ENCODE measurements at regions not wholly inside any gene's neighbourhood (a gene's known extent, or its start where the extent isn't known, plus 50 kb on each side); places are given as distances from the start of the nearest gene placed in this dataset.

- TF ChIP-seq ELK1 (IDR thresholded peaks at IDR 0.05; ENCODE audit: borderline replicate concordance, low read depth, low read length), result no peak
- TF ChIP-seq CTCF (conservative IDR thresholded peaks at IDR 0.05; ENCODE audit: low read depth, low read length), result no peak
- no peak for TF ChIP-seq POLR2A (IDR thresholded peaks at IDR 0.05; ENCODE audit: low read depth, low read length)
- no peak for TF ChIP-seq CEBPB (IDR thresholded peaks at IDR 0.05; ENCODE audit: low read depth, low read length)
- no peak for TF ChIP-seq NFE2L2 (IDR thresholded peaks at IDR 0.05; ENCODE audit: low read depth, low read length)
- no peak for TF ChIP-seq SMC3 (IDR thresholded peaks at IDR 0.05; ENCODE audit: low read depth, low read length)
- no peak for TF ChIP-seq RFX5 (IDR thresholded peaks at IDR 0.05; ENCODE audit: low read depth, low read length)
- TF ChIP-seq CHD1 (IDR thresholded peaks at IDR 0.05; ENCODE audit: low read depth, low read length), result no peak
- TF ChIP-seq MAFK (IDR thresholded peaks at IDR 0.05; ENCODE audit: low read depth, low read length), result no peak
- no peak for TF ChIP-seq RAD21 (IDR thresholded peaks at IDR 0.05; ENCODE audit: low read length)
- no peak for TF ChIP-seq RCOR1 (IDR thresholded peaks at IDR 0.05; ENCODE audit: insufficient replicate concordance, low read length)
- no peak for TF ChIP-seq FOS (IDR thresholded peaks at IDR 0.05; ENCODE audit: low read depth, low read length)
- no peak overlapping the region for H3K4me2 ChIP-seq (ENCODE audit: low read depth, low read length)
- no peak overlapping the region for H4K5ac ChIP-seq (ENCODE audit: low read depth, low read length)
- no peak overlapping the region for H2BK15ac ChIP-seq (ENCODE audit: low read depth, low read length)
- POLR2A ChIA-PET (ENCODE audit: unreplicated experiment), result no interaction called here
- H3K18ac ChIP-seq (ENCODE audit: low read depth, low read length), result no peak overlapping the region
- H3K27ac ChIP-seq (ENCODE audit: insufficient read depth, low read length), result no peak overlapping the region
- H3K56ac ChIP-seq (ENCODE audit: extremely low read depth, insufficient read depth, low read length), result no peak overlapping the region
- no peaks in the 10 kb centered on the region for H3K79me1 ChIP-seq (ENCODE audit: low read depth in 1 of 2, low read length in 2 of 2)
- H2BK120ac ChIP-seq (ENCODE audit: low read depth, low read length), result no peak overlapping the region
- no peak overlapping the region for H4K8ac ChIP-seq (ENCODE audit: low read depth in 2 of 2, low read length in 2 of 2)
- ATAC-seq (ENCODE audit: low read depth) (no peak), DNase-seq (no peak)
- H3K4me1 ChIP-seq (ENCODE audit: control insufficient read depth, insufficient read depth, low read length), result no peaks in the 10 kb centered on the region
- no peak overlapping the region for H4K91ac ChIP-seq (ENCODE audit: insufficient read depth, low read depth, low read length)
- no peak overlapping the region for H3K4ac ChIP-seq (ENCODE audit: low read depth, low read length)
- no peaks in the 10 kb centered on the region for H3K27me3 ChIP-seq (ENCODE audit: control insufficient read depth, insufficient read depth, low read length)
- no peak overlapping the region for H2BK5ac ChIP-seq (ENCODE audit: low read depth, low read length, poor library complexity, severe bottlenecking)
- H3K9me1 ChIP-seq (ENCODE audit: insufficient read depth, low read length), result no peaks in the 10 kb centered on the region
- no peak overlapping the region for H3K4me3 ChIP-seq (ENCODE audit: insufficient read depth, low read depth, low read length)
- no CpG with 5 or more reads among the region's 1 CpG for WGBS, 2 experiments (ENCODE audit: extremely low coverage in 2 of 2, insufficient read length in 1 of 2)
- H3K9me3 ChIP-seq (ENCODE audit: control insufficient read depth, insufficient read depth, low read length), result no peaks in the 10 kb centered on the region
- H2AFZ ChIP-seq (replicated peaks; ENCODE audit: low read length, poor library complexity), result no peak overlapping the region
- CTCF ChIA-PET, result no interaction called here
- H3K23ac ChIP-seq (ENCODE audit: low read depth, low read length), result no peak overlapping the region
- BruUV-seq (replicated peaks), result no TSS peak
- no peaks in the 10 kb centered on the region for H4K20me1 ChIP-seq (ENCODE audit: insufficient read depth, low read length)
- intact Hi-C loops (cut with micrococcal nuclease), result no loop called here
- H3K14ac ChIP-seq (replicated peaks; ENCODE audit: low read depth, low read length), result no peak overlapping the region
- in situ Hi-C loops (cut with MboI; ENCODE audit: low sequenced_read_pairs), result no loop called here
- H3K9ac ChIP-seq (ENCODE audit: low read depth, low read length), result no peak overlapping the region
- no peak overlapping the region for H2AK9ac ChIP-seq (replicated peaks; ENCODE audit: low read depth, low read length, poor library complexity)
- dilution Hi-C loops (cut with HindIII; ENCODE audit: low sequenced_read_pairs, unreplicated experiment), result no loop called here
- no peaks in the 10 kb centered on the region for H3K36me3 ChIP-seq (ENCODE audit: control insufficient read depth, insufficient read depth, low read length)
- H2AK5ac ChIP-seq (ENCODE audit: low read depth, low read length), result no peak overlapping the region
- no peak overlapping the region for H2BK20ac ChIP-seq (ENCODE audit: low read depth, low read length)
Measured at GRCh38 chr3:87837076-87837475, 221.7 kb downstream of the CGGBP1 start.

Measured in IMR-90 (cell line).